ENCODE measurements at regions not wholly inside any gene's neighbourhood (a gene's known extent, or its start where the extent isn't known, plus 50 kb on each side); places are given as distances from the start of the nearest gene placed in this dataset.

DNA sequence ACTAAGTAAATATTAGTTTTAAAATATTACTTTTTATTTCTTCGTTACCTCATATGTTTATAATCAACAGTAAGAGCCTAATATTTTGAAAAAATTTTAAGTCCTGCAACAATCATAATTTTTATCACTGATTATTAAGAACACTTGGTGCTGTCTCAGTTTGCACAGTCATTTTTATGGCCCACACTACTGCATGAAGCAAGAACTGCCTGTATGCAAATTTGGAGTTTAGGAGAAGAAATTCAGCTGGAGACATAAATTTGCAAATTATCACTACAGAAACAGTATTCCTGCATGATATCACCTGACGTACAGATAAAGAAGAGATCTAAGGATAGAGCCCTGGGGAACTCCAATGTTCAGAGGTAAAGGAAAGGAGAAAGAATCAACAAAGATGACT is 144.1 kb upstream of the RBBP8 start:
- Histone ChIP-seq H3K27me3 (ENCODE audit: insufficient read depth, poor library complexity, severe bottlenecking) (peaks cover 15% of the 10 kb centered on the region), H3K27ac (replicated peaks) (no peak overlapping the region), H3K4me3 (replicated peaks; ENCODE audit: insufficient read depth, low read length) (no peak overlapping the region)
- DNase-seq (ENCODE audit: low read depth in 1 of 2, low spot score in 1 of 2): no peak
- TF ChIP-seq, protein P1, sequence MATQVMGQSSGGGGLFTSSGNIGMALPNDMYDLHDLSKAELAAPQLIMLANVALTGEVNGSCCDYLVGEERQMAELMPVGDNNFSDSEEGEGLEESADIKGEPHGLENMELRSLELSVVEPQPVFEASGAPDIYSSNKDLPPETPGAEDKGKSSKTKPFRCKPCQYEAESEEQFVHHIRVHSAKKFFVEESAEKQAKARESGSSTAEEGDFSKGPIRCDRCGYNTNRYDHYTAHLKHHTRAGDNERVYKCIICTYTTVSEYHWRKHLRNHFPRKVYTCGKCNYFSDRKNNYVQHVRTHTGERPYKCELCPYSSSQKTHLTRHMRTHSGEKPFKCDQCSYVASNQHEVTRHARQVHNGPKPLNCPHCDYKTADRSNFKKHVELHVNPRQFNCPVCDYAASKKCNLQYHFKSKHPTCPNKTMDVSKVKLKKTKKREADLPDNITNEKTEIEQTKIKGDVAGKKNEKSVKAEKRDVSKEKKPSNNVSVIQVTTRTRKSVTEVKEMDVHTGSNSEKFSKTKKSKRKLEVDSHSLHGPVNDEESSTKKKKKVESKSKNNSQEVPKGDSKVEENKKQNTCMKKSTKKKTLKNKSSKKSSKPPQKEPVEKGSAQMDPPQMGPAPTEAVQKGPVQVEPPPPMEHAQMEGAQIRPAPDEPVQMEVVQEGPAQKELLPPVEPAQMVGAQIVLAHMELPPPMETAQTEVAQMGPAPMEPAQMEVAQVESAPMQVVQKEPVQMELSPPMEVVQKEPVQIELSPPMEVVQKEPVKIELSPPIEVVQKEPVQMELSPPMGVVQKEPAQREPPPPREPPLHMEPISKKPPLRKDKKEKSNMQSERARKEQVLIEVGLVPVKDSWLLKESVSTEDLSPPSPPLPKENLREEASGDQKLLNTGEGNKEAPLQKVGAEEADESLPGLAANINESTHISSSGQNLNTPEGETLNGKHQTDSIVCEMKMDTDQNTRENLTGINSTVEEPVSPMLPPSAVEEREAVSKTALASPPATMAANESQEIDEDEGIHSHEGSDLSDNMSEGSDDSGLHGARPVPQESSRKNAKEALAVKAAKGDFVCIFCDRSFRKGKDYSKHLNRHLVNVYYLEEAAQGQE (IDR thresholded peaks at IDR 0.05; ENCODE audit: insufficient replicate concordance, low read depth): no peak
- TF ChIP-seq SPI1 (IDR thresholded peaks at IDR 0.05; ENCODE audit: borderline replicate concordance, low read depth) (no peak), POLR2AphosphoS5 (IDR thresholded peaks at IDR 0.05; ENCODE audit: low read depth) (no peak), GABPA (IDR thresholded peaks at IDR 0.05; ENCODE audit: low read depth) (no peak)
- TF ChIP-seq, protein P2, sequence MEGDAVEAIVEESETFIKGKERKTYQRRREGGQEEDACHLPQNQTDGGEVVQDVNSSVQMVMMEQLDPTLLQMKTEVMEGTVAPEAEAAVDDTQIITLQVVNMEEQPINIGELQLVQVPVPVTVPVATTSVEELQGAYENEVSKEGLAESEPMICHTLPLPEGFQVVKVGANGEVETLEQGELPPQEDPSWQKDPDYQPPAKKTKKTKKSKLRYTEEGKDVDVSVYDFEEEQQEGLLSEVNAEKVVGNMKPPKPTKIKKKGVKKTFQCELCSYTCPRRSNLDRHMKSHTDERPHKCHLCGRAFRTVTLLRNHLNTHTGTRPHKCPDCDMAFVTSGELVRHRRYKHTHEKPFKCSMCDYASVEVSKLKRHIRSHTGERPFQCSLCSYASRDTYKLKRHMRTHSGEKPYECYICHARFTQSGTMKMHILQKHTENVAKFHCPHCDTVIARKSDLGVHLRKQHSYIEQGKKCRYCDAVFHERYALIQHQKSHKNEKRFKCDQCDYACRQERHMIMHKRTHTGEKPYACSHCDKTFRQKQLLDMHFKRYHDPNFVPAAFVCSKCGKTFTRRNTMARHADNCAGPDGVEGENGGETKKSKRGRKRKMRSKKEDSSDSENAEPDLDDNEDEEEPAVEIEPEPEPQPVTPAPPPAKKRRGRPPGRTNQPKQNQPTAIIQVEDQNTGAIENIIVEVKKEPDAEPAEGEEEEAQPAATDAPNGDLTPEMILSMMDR (IDR thresholded peaks at IDR 0.05; ENCODE audit: insufficient read depth, low read length): no peak

DNA sequence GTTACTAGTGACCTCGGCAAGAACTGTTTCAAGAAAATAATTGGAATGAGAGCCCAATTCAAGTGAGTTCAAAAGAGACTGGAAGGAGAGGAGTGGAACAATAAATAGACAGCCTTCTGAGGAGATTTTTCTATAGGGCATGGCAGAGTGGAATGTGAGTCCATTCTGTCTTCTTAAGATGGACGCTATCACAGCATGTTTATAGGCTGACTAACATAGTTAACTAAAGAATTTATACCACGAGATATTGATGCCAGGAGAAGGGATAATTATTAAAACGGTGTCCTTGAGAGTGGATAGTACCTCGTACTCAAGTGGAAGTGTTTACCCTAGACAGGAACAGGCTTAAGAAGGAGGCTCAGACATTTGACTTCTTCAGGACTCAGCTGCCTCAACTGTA is 143.5 kb upstream of the RBBP8 start:
- Histone ChIP-seq H3K27ac (replicated peaks) (no peak overlapping the region), H3K27me3 (ENCODE audit: insufficient read depth, poor library complexity, severe bottlenecking) (peaks cover 16% of the 10 kb centered on the region), H3K4me3 (replicated peaks; ENCODE audit: insufficient read depth, low read length) (no peak overlapping the region)
- TF ChIP-seq, protein P2 (IDR thresholded peaks at IDR 0.05; ENCODE audit: insufficient read depth, low read length): no peak
- TF ChIP-seq POLR2AphosphoS5 (IDR thresholded peaks at IDR 0.05; ENCODE audit: low read depth) (no peak), SPI1 (IDR thresholded peaks at IDR 0.05; ENCODE audit: borderline replicate concordance, low read depth) (no peak), GABPA (IDR thresholded peaks at IDR 0.05; ENCODE audit: low read depth) (no peak)
- TF ChIP-seq, protein P1 (IDR thresholded peaks at IDR 0.05; ENCODE audit: insufficient replicate concordance, low read depth): no peak
- no peak for DNase-seq (ENCODE audit: low read depth in 1 of 2, low spot score in 1 of 2)

DNA sequence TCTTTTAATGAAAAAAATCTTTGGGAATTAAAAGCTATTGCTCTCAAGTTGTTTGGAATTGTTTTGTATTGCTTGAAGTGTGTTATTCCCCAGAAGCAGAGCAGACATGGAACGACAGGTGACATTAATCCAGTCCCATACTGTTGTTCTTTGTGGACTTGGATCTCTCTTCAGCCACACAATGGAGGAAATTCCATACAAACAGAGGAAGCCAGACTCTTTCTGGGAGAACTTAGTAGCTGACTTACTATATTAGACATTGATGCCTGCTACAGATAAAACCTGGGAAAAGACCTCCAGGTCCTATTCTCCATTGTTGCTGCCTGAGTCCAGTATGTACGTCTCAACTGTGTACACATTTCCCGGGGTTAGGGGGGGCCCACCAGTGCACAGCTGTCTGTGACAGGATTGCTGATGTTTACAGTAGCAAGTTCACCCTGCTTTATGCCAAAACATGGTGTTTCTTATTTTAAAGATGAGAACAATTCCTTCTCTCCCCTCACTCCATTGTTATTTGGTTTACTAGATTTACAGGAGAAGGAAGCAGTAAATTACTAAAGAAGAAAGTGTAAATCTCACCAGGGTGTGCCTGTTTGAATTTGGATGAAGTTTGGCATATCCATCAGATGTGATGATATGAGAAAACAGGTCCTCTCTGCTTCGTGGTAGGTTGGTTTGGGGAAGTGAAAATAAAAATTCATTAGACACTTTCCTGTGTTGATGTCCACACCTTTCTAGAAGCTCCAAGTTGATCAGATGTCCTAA is 142.4 kb upstream of the RBBP8 start:
- TF ChIP-seq, protein P1 (IDR thresholded peaks at IDR 0.05; ENCODE audit: insufficient replicate concordance, low read depth): no peak
- TF ChIP-seq GABPA (IDR thresholded peaks at IDR 0.05; ENCODE audit: low read depth): no peak
- Histone ChIP-seq H3K27me3 (ENCODE audit: insufficient read depth, poor library complexity, severe bottlenecking) (peaks cover 14% of the 10 kb centered on the region), H3K27ac (replicated peaks) (no peak overlapping the region), H3K4me3 (replicated peaks; ENCODE audit: insufficient read depth, low read length) (no peak overlapping the region)
- DNase-seq (ENCODE audit: low read depth in 1 of 2, low spot score in 1 of 2): no peak

Data from HL-60 (cell line).